Neural cell (in vitro differentiated cells): ENCODE measurements at regions not wholly inside any gene's neighbourhood (a gene's known extent, or its start where the extent isn't known, plus 50 kb on each side); places are given as distances from the start of the nearest gene placed in this dataset.

ENCODE experiments used
- H2AFZ ChIP-seq: fragments of 200-600, 300-800 bp; sonication (generic), shearing (Covaris generic); 2 replicates; pipeline ENCODE4 v1.6.0; 2014; ENCODE audit warnings: low read depth, mild to moderate bottlenecking, antibody characterized with exemption, low read length, moderate library complexity
- H3F3A ChIP-seq: fragments of 200-600 bp; shearing (Covaris generic); 2 replicates; pipeline ENCODE4 v1.6.1; 2016; ENCODE audit warnings: mild to moderate bottlenecking, moderate library complexity, mixed read lengths, antibody characterized with exemption, low read length; ENCODE audit not compliant: insufficient read depth, poor library complexity, severe bottlenecking
- H3K27ac ChIP-seq: fragments of 200-600, 300-800 bp; sonication (generic), shearing (Covaris generic); 2 replicates; pipeline ENCODE4 v1.5.1; 2014; ENCODE audit warnings: mild to moderate bottlenecking, low read length, moderate library complexity
- H3K27me3 ChIP-seq: fragments of 300-800, 200-600 bp; sonication (generic), shearing (Covaris generic); 2 replicates; pipeline ENCODE4 v1.6.0; 2014; ENCODE audit warnings: mild to moderate bottlenecking, low read depth, low read length, moderate library complexity; ENCODE audit not compliant: insufficient read depth
- H3K36me3 ChIP-seq: fragments of 300-800, 200-600 bp; sonication (generic), shearing (Covaris generic); 2 replicates; pipeline ENCODE4 v1.5.1; 2014; ENCODE audit warnings: mild to moderate bottlenecking, antibody characterized with exemption, low read length, moderate library complexity; ENCODE audit not compliant: insufficient read depth
- H3K4me2 ChIP-seq: fragments of 300-800, 200-600 bp; sonication (generic), shearing (Covaris generic); 2 replicates; pipeline ENCODE4 v1.6.0; 2014; ENCODE audit warnings: mild to moderate bottlenecking, low read length
- H3K4me3 ChIP-seq: fragments of 300-800, 200-600 bp; sonication (generic), shearing (Covaris generic); 2 replicates; pipeline ENCODE4 v1.5.1; 2014; ENCODE audit warnings: mild to moderate bottlenecking, low read length, moderate library complexity
- H3K79me2 ChIP-seq: fragments of 200-600 bp; shearing (Covaris generic); replicated peaks from 2 replicates; pipeline ENCODE4 v1.6.0; 2014; ENCODE audit warnings: mild to moderate bottlenecking, low read length, moderate library complexity; ENCODE audit not compliant: insufficient read depth
- H3K9ac ChIP-seq: fragments of 300-800, 200-600 bp; sonication (generic), shearing (Covaris generic); 2 replicates; pipeline ENCODE4 v1.6.1; 2016; ENCODE audit warnings: mild to moderate bottlenecking, low read length, mixed read lengths
- H3K9me2 ChIP-seq: fragments of 200-600 bp; shearing (Covaris generic); 2 replicates; pipeline ENCODE4 v1.6.1; 2016; ENCODE audit warnings: mild to moderate bottlenecking, low read length, mixed read lengths; ENCODE audit not compliant: insufficient read depth
- H3K9me3 ChIP-seq: fragments of 200-600, 300-800 bp; sonication (generic), shearing (Covaris generic); 2 replicates; pipeline ENCODE4 v1.6.1; 2016; ENCODE audit warnings: mild to moderate bottlenecking, mixed run types, low read length, moderate library complexity, mixed read lengths
- H4K20me1 ChIP-seq: fragments of 200-600 bp; shearing (Covaris generic); 2 replicates; pipeline ENCODE4 v1.6.1; 2016; ENCODE audit warnings: mild to moderate bottlenecking, mixed run types; ENCODE audit not compliant: insufficient read depth
- EP300 ChIP-seq: fragments of 450-650 bp; conservative IDR thresholded peaks from 2 replicates; pipeline ENCODE4 v1.6.1; 2014; ENCODE audit warnings: antibody characterized with exemption, mild to moderate bottlenecking, moderate library complexity; ENCODE audit not compliant: poor library complexity, severe bottlenecking
- EZH2 ChIP-seq: fragments of 200-600, 300-800 bp; shearing (Covaris generic), sonication (generic); IDR thresholded peaks from 2 replicates; pipeline ENCODE4 v1.6.1; 2014; ENCODE audit warnings: antibody characterized with exemption, low read length, borderline replicate concordance, mild to moderate bottlenecking; ENCODE audit not compliant: insufficient read depth, poor library complexity, severe bottlenecking
- MXI1 ChIP-seq: fragments of 450-650 bp; conservative IDR thresholded peaks from 2 replicates; pipeline ENCODE4 v1.6.1; 2014; ENCODE audit warnings: antibody characterized with exemption, mild to moderate bottlenecking; ENCODE audit not compliant: poor library complexity, severe bottlenecking
- POLR2AphosphoS5 ChIP-seq: IDR thresholded peaks from 2 replicates; pipeline ENCODE4 v1.6.1; 2012
- RAD21 ChIP-seq: fragments of 450-650 bp; conservative IDR thresholded peaks from 2 replicates; pipeline ENCODE4 v1.6.1; 2014; ENCODE audit warnings: antibody characterized with exemption, mild to moderate bottlenecking, moderate library complexity
- REST ChIP-seq: IDR thresholded peaks from 2 replicates; pipeline ENCODE4 v1.6.1; 2012; ENCODE audit warnings: borderline replicate concordance
- SMC3 ChIP-seq: fragments of 450-650 bp; conservative IDR thresholded peaks from 2 replicates; pipeline ENCODE4 v1.6.1; 2014; ENCODE audit warnings: antibody characterized with exemption, mild to moderate bottlenecking, moderate library complexity; ENCODE audit not compliant: poor library complexity
- TAF1 ChIP-seq: IDR thresholded peaks from 2 replicates; pipeline ENCODE4 v1.6.1; 2012; ENCODE audit warnings: low read depth
- TF ChIP-seq, protein P1 (sequence below): fragments of 450-650 bp; IDR thresholded peaks from 2 replicates; pipeline ENCODE4 v1.5.1; 2014; ENCODE audit warnings: antibody characterized with exemption, mild to moderate bottlenecking, moderate library complexity; ENCODE audit not compliant: poor library complexity, severe bottlenecking

- Histone ChIP-seq H3K9ac (no peak overlapping the region), H3K27ac (no peak overlapping the region), H3K9me3 (no peaks in the 10 kb centered on the region), H4K20me1 (no peaks in the 10 kb centered on the region), H3F3A (no peaks in the 10 kb centered on the region), H3K36me3 (no peaks in the 10 kb centered on the region), H3K27me3 (no peaks in the 10 kb centered on the region), H2AFZ (no peak overlapping the region), H3K4me2 (no peak overlapping the region), H3K9me2 (no peaks in the 10 kb centered on the region), H3K4me3 (no peak overlapping the region), H3K79me2 (no peaks in the 10 kb centered on the region)
- no peak for TF ChIP-seq MXI1
Observed at GRCh38 chr4:184906480-184907097, 80.8 kb upstream of the ACSL1 start.

- H3K9me3 ChIP-seq: no peaks in the 10 kb centered on the region
- H3K27me3 ChIP-seq: no peaks in the 10 kb centered on the region
- no peaks in the 10 kb centered on the region for H3K9me2 ChIP-seq
- no peak overlapping the region for H3K9ac ChIP-seq
- H3F3A ChIP-seq: no peaks in the 10 kb centered on the region
- H3K4me2 ChIP-seq: no peak overlapping the region
- H2AFZ ChIP-seq: no peak overlapping the region
- no peaks in the 10 kb centered on the region for H3K79me2 ChIP-seq
- TF ChIP-seq TAF1 (no peak), EP300 (no peak), REST (no peak), MXI1 (no peak), POLR2AphosphoS5 (no peak), RAD21 (no peak), SMC3 (no peak)
- TF ChIP-seq, protein P1, sequence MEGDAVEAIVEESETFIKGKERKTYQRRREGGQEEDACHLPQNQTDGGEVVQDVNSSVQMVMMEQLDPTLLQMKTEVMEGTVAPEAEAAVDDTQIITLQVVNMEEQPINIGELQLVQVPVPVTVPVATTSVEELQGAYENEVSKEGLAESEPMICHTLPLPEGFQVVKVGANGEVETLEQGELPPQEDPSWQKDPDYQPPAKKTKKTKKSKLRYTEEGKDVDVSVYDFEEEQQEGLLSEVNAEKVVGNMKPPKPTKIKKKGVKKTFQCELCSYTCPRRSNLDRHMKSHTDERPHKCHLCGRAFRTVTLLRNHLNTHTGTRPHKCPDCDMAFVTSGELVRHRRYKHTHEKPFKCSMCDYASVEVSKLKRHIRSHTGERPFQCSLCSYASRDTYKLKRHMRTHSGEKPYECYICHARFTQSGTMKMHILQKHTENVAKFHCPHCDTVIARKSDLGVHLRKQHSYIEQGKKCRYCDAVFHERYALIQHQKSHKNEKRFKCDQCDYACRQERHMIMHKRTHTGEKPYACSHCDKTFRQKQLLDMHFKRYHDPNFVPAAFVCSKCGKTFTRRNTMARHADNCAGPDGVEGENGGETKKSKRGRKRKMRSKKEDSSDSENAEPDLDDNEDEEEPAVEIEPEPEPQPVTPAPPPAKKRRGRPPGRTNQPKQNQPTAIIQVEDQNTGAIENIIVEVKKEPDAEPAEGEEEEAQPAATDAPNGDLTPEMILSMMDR: no peak
- no peak overlapping the region for H3K27ac ChIP-seq
- H3K4me3 ChIP-seq: no peak overlapping the region
- no peaks in the 10 kb centered on the region for H4K20me1 ChIP-seq
- H3K36me3 ChIP-seq: no peaks in the 10 kb centered on the region
Observed at GRCh38 chr4:184907216-184907615, 81.4 kb upstream of the ACSL1 start.

- H3K9me3 ChIP-seq: no peaks in the 10 kb centered on the region
- H3K9ac ChIP-seq: no peak overlapping the region
- no peak overlapping the region for H3K27ac ChIP-seq
- no peaks in the 10 kb centered on the region for H3K9me2 ChIP-seq
- no peaks in the 10 kb centered on the region for H3K27me3 ChIP-seq
- TF ChIP-seq RAD21 (no peak), EZH2 (no peak), TAF1 (no peak), EP300 (no peak), POLR2AphosphoS5 (no peak), SMC3 (no peak), MXI1 (no peak), REST (no peak)
- TF ChIP-seq, protein P1: no peak
- no peaks in the 10 kb centered on the region for H3F3A ChIP-seq
- H2AFZ ChIP-seq: no peak overlapping the region
- H4K20me1 ChIP-seq: no peaks in the 10 kb centered on the region
- no peaks in the 10 kb centered on the region for H3K79me2 ChIP-seq
- no peak overlapping the region for H3K4me3 ChIP-seq
- no peaks in the 10 kb centered on the region for H3K36me3 ChIP-seq
- no peak overlapping the region for H3K4me2 ChIP-seq
Observed at GRCh38 chr4:184907810-184908209, 82.0 kb upstream of the ACSL1 start.
